ENCODE measurements at regions not wholly inside any gene's neighbourhood (a gene's known extent, or its start where the extent isn't known, plus 50 kb on each side); places are given as distances from the start of the nearest gene placed in this dataset.

GRCh38 chr12:127412866-127413265 lies 854.1 kb upstream of the TMEM132C start:
- no peak overlapping the region for H3K9ac ChIP-seq (ENCODE audit: low read length)
- no peak overlapping the region for H3K4me2 ChIP-seq (ENCODE audit: low read depth, low read length, poor library complexity, severe bottlenecking)
- H3F3A ChIP-seq (ENCODE audit: insufficient read depth), result no peaks in the 10 kb centered on the region
- no peak for TF ChIP-seq CTCF (IDR thresholded peaks at IDR 0.05; ENCODE audit: insufficient read depth, low read length, poor library complexity, severe bottlenecking)
- TF ChIP-seq EZH2phosphoT487 (conservative IDR thresholded peaks at IDR 0.05; ENCODE audit: low read length), result no peak
- no peak overlapping the region for H2AFZ ChIP-seq (ENCODE audit: low read depth, low read length, severe bottlenecking)
- H3K4me3 ChIP-seq (ENCODE audit: insufficient read depth, low read length, poor library complexity, severe bottlenecking), result no peak overlapping the region
- no peaks in the 10 kb centered on the region for H4K20me1 ChIP-seq (ENCODE audit: low read depth, low read length)
- no peaks in the 10 kb centered on the region; the same call in 1 of the 2 replicates for H3K9me2 ChIP-seq (replicated peaks; ENCODE audit: insufficient read depth, low read length)
- no peaks in the 10 kb centered on the region for H3K79me2 ChIP-seq (ENCODE audit: insufficient read depth, low read length)
- H3K9me3 ChIP-seq (ENCODE audit: insufficient read depth, low read length), result no peaks in the 10 kb centered on the region
- no peaks in the 10 kb centered on the region for H3K27me3 ChIP-seq (ENCODE audit: low read length)
- no peaks in the 10 kb centered on the region for H3K36me3 ChIP-seq (ENCODE audit: low read length)
- H3K27ac ChIP-seq (ENCODE audit: low read depth, low read length), result no peak overlapping the region

GRCh38 chr12:127414186-127414585 lies 852.8 kb upstream of the TMEM132C start:
- Histone ChIP-seq H3K4me3 (ENCODE audit: insufficient read depth, low read length, poor library complexity, severe bottlenecking) (no peak overlapping the region), H3K36me3 (ENCODE audit: low read length) (no peaks in the 10 kb centered on the region), H2AFZ (ENCODE audit: low read depth, low read length, severe bottlenecking) (no peak overlapping the region), H3K9me2 (replicated peaks; ENCODE audit: insufficient read depth, low read length) (no peaks in the 10 kb centered on the region; the same call in 1 of the 2 replicates), H3F3A (ENCODE audit: insufficient read depth) (no peaks in the 10 kb centered on the region), H3K27me3 (ENCODE audit: low read length) (no peaks in the 10 kb centered on the region), H3K4me2 (ENCODE audit: low read depth, low read length, poor library complexity, severe bottlenecking) (no peak overlapping the region), H3K27ac (ENCODE audit: low read depth, low read length) (no peak overlapping the region), H4K20me1 (ENCODE audit: low read depth, low read length) (no peaks in the 10 kb centered on the region), H3K9ac (ENCODE audit: low read length) (no peak overlapping the region), H3K9me3 (ENCODE audit: insufficient read depth, low read length) (no peaks in the 10 kb centered on the region), H3K79me2 (ENCODE audit: insufficient read depth, low read length) (no peaks in the 10 kb centered on the region)
- TF ChIP-seq CTCF (IDR thresholded peaks at IDR 0.05; ENCODE audit: insufficient read depth, low read length, poor library complexity, severe bottlenecking), result no peak
- no peak for TF ChIP-seq EZH2phosphoT487 (conservative IDR thresholded peaks at IDR 0.05; ENCODE audit: low read length)

GRCh38 chr12:127414636-127415035 lies 852.3 kb upstream of the TMEM132C start:
- Histone ChIP-seq H2AFZ (ENCODE audit: low read depth, low read length, severe bottlenecking) (no peak overlapping the region), H3K9me3 (ENCODE audit: insufficient read depth, low read length) (no peaks in the 10 kb centered on the region), H3K79me2 (ENCODE audit: insufficient read depth, low read length) (no peaks in the 10 kb centered on the region), H3K9me2 (replicated peaks; ENCODE audit: insufficient read depth, low read length) (no peaks in the 10 kb centered on the region; the same call in 1 of the 2 replicates), H3K9ac (ENCODE audit: low read length) (no peak overlapping the region), H3K36me3 (ENCODE audit: low read length) (no peaks in the 10 kb centered on the region), H3F3A (ENCODE audit: insufficient read depth) (no peaks in the 10 kb centered on the region), H3K4me3 (ENCODE audit: insufficient read depth, low read length, poor library complexity, severe bottlenecking) (no peak overlapping the region), H3K4me2 (ENCODE audit: low read depth, low read length, poor library complexity, severe bottlenecking) (no peak overlapping the region), H3K27ac (ENCODE audit: low read depth, low read length) (no peak overlapping the region), H4K20me1 (ENCODE audit: low read depth, low read length) (no peaks in the 10 kb centered on the region), H3K27me3 (ENCODE audit: low read length) (no peaks in the 10 kb centered on the region)
- TF ChIP-seq CTCF (IDR thresholded peaks at IDR 0.05; ENCODE audit: insufficient read depth, low read length, poor library complexity, severe bottlenecking) (no peak), EZH2phosphoT487 (conservative IDR thresholded peaks at IDR 0.05; ENCODE audit: low read length) (no peak)
